Type B pancreatic cell (in vitro differentiated cells): ENCODE measurements at regions not wholly inside any gene's neighbourhood (a gene's known extent, or its start where the extent isn't known, plus 50 kb on each side); places are given as distances from the start of the nearest gene placed in this dataset.

ENCODE experiments used
- DNase-seq: peaks from one replicate; pipeline ENCODE4 v3.0.0; 2021; ENCODE audit warnings: mixed read lengths; ENCODE audit not compliant: unreplicated experiment; ENCODE audit errors: extremely low spot score
- H3K27ac Mint-ChIP-seq: 2 replicates; pipeline ENCODE4 v1.8.0; 2021; ENCODE audit warnings: mild to moderate bottlenecking, mixed read lengths
- H3K27me3 Mint-ChIP-seq: 2 replicates; pipeline ENCODE4 v1.8.0; 2021; ENCODE audit warnings: mixed read lengths
- H3K36me3 Mint-ChIP-seq: 2 replicates; pipeline ENCODE4 v1.8.0; 2021; ENCODE audit warnings: mixed read lengths
- H3K4me1 Mint-ChIP-seq: one replicate; pipeline ENCODE4 v1.8.0; 2021; ENCODE audit warnings: mixed read lengths; ENCODE audit not compliant: unreplicated experiment
- H3K4me3 Mint-ChIP-seq: 2 replicates; pipeline ENCODE4 v1.8.0; 2021; ENCODE audit warnings: mild to moderate bottlenecking, mixed read lengths
- H3K9me3 Mint-ChIP-seq: 2 replicates; pipeline ENCODE4 v1.8.0; 2021; ENCODE audit warnings: mixed read lengths
- CTCF ChIP-seq: fragments of 200-600 bp; sonication (generic); conservative IDR thresholded peaks from 2 replicates; pipeline ENCODE4 v1.5.0; 2021; ENCODE audit warnings: antibody characterized with exemption, mild to moderate bottlenecking

- no peak for TF ChIP-seq CTCF
- Mint-ChIP-seq H3K4me1 (peaks cover 18% of the 10 kb centered on the region), H3K27me3 (no peaks in the 10 kb centered on the region), H3K4me3 (no peak overlapping the region), H3K36me3 (no peaks in the 10 kb centered on the region), H3K9me3 (no peaks in the 10 kb centered on the region), H3K27ac (no peak overlapping the region)
- DNase-seq = no peak
Observed at GRCh38 chr9:73034962-73035361, 82.1 kb upstream of the ALDH1A1 start.

GRCh38 chr9:73031350-73031749, 78.5 kb upstream of the ALDH1A1 start:
- no peak overlapping the region for H3K4me3 Mint-ChIP-seq

GRCh38 chr9:73030370-73031030, 77.6 kb upstream of the ALDH1A1 start:
- DNase-seq = no peak
- Mint-ChIP-seq H3K36me3 (no peaks in the 10 kb centered on the region), H3K9me3 (no peaks in the 10 kb centered on the region), H3K27me3 (no peaks in the 10 kb centered on the region), H3K27ac (no peak overlapping the region), H3K4me3 (no peak overlapping the region), H3K4me1 (no peaks in the 10 kb centered on the region)
- TF ChIP-seq CTCF = no peak

More at GRCh38 chr9:73031350-73031749, 78.5 kb upstream of the ALDH1A1 start:
- Mint-ChIP-seq H3K36me3 (no peaks in the 10 kb centered on the region), H3K4me1 (no peaks in the 10 kb centered on the region), H3K27ac (no peak overlapping the region), H3K27me3 (no peaks in the 10 kb centered on the region), H3K9me3 (no peaks in the 10 kb centered on the region)
- TF ChIP-seq CTCF = no peak
- no peak for DNase-seq

- TF ChIP-seq CTCF = no peak
- Mint-ChIP-seq H3K4me3 (no peak overlapping the region), H3K27me3 (no peaks in the 10 kb centered on the region), H3K4me1 (no peaks in the 10 kb centered on the region), H3K9me3 (no peaks in the 10 kb centered on the region), H3K36me3 (no peaks in the 10 kb centered on the region), H3K27ac (no peak overlapping the region)
- DNase-seq = no peak
Observed at GRCh38 chr9:73029346-73029745, 76.5 kb upstream of the ALDH1A1 start.

- peaks cover 6% of the 10 kb centered on the region for H3K4me1 Mint-ChIP-seq
- H3K4me3 Mint-ChIP-seq = no peak overlapping the region
- H3K27me3 Mint-ChIP-seq = no peaks in the 10 kb centered on the region
- no peak overlapping the region for H3K27ac Mint-ChIP-seq
- no peak for TF ChIP-seq CTCF
- H3K36me3 Mint-ChIP-seq = no peaks in the 10 kb centered on the region
- peaks cover 6% of the 10 kb centered on the region for H3K9me3 Mint-ChIP-seq
- no peak for DNase-seq
Observed at GRCh38 chr9:73026375-73026774, 73.5 kb upstream of the ALDH1A1 start.
